PC-3 (cell line): ENCODE measurements at regions not wholly inside any gene's neighbourhood (a gene's known extent, or its start where the extent isn't known, plus 50 kb on each side); places are given as distances from the start of the nearest gene placed in this dataset.
A peak's percentile ranks its signal among the peaks of the same experiment; 100 is the strongest.

Experiments used
- ATAC-seq: fragments of 200-7000 bp; cut with Tn5 transposase; 2 replicates; pipeline ENCODE4 v1.9.1; 2020; ENCODE audit warnings: mild to moderate bottlenecking, moderate library complexity
- BruUV-seq: library from RNA; stranded (reverse); fragments of 400-500 nt; replicated peaks from 2 replicates; lab custom pipeline; 2021; lab: Mats Ljungman, UMichigan
- CTCF ChIA-PET: fragments of 300-600 bp; sonication (Branson Sonifier 250); formaldehyde crosslinking; loops from one replicate; lab custom pipeline; 2022; ENCODE audit warnings: antibody characterized with exemption; lab: Charles Lee
- POLR2A ChIA-PET: fragments of 300-600 bp; sonication (Branson Sonifier 250); formaldehyde crosslinking; loops from one replicate; lab custom pipeline; 2022; ENCODE audit warnings: antibody characterized with exemption; ENCODE audit not compliant: unreplicated experiment; lab: Charles Lee
- DNase-seq: peaks from one replicate; pipeline ENCODE4 v3.0.0-alpha.2; 2015
- H2AFZ ChIP-seq: fragments of 300-600 bp; sonication (generic); 2 replicates; pipeline ENCODE4 v1.6.0; 2016; ENCODE audit warnings: antibody characterized with exemption, low read length
- H3F3A ChIP-seq: fragments of 300-600 bp; sonication (generic); one replicate; pipeline ENCODE4 v1.6.0; 2017; ENCODE audit warnings: antibody characterized with exemption, low read length, control low read depth, mild to moderate bottlenecking; ENCODE audit not compliant: unreplicated experiment
- H3K27ac ChIP-seq: fragments of 300-600 bp; sonication (generic); 2 replicates; pipeline ENCODE4 v1.5.1; 2016; ENCODE audit warnings: mild to moderate bottlenecking, low read length
- H3K27me3 ChIP-seq: fragments of 300-600 bp; sonication (generic); 2 replicates; pipeline ENCODE4 v1.6.1; 2016; ENCODE audit warnings: low read length, mixed read lengths
- H3K36me3 ChIP-seq: fragments of 300-600 bp; sonication (generic); 2 replicates; pipeline ENCODE4 v1.6.1; 2016; ENCODE audit warnings: low read depth, mixed run types, low read length, mixed read lengths
- H3K4me1 ChIP-seq: fragments of 300-600 bp; sonication (generic); 2 replicates; pipeline ENCODE4 v1.5.1; 2016; ENCODE audit warnings: low read length; ENCODE audit not compliant: insufficient read depth
- H3K4me2 ChIP-seq: fragments of 300-600 bp; sonication (generic); 2 replicates; pipeline ENCODE4 v1.6.0; 2016; ENCODE audit warnings: low read length
- H3K4me3 ChIP-seq: fragments of 300-600 bp; sonication (generic); 2 replicates; pipeline ENCODE4 v1.5.1; 2016; ENCODE audit warnings: mild to moderate bottlenecking, low read length, mixed read lengths
- H3K79me2 ChIP-seq: fragments of 300-600 bp; sonication (generic); 2 replicates; pipeline ENCODE4 v1.6.1; 2017; ENCODE audit warnings: low read length, mixed read lengths
- H3K9ac ChIP-seq: fragments of 300-600 bp; sonication (generic); 2 replicates; pipeline ENCODE4 v1.6.0; 2016; ENCODE audit warnings: mild to moderate bottlenecking, low read length
- H3K9me2 ChIP-seq: fragments of 300-600 bp; sonication (generic); replicated peaks from 2 replicates; pipeline ENCODE4 v1.6.1; 2016; ENCODE audit warnings: mixed run types, low read length, mixed read lengths
- H3K9me3 ChIP-seq: fragments of 300-600 bp; sonication (generic); 2 replicates; pipeline ENCODE4 v1.6.1; 2016; ENCODE audit warnings: low read length, mixed read lengths
- H4K20me1 ChIP-seq: fragments of 300-600 bp; sonication (generic); 2 replicates; pipeline ENCODE4 v1.6.1; 2016; ENCODE audit warnings: low read length, mixed read lengths
- EZH2 ChIP-seq: fragments of 300-600 bp; sonication (generic); IDR thresholded peaks from one replicate; pipeline ENCODE4 v1.6.1; 2017; ENCODE audit warnings: antibody characterized with exemption, mild to moderate bottlenecking, low read length; ENCODE audit not compliant: unreplicated experiment
- EZH2phosphoT487 ChIP-seq: fragments of 300-600 bp; sonication (generic); IDR thresholded peaks from 2 replicates; pipeline ENCODE4 v1.6.1; 2018; ENCODE audit warnings: mild to moderate bottlenecking, antibody characterized with exemption, low read length, borderline replicate concordance
- intact Hi-C: fragments of 100-400 bp; cut with micrococcal nuclease; formaldehyde crosslinking; loops from 2 replicates; pipeline ENCODE4 v1.9.0; 2023
- TF ChIP-seq, protein P1 (sequence below): fragments of 300-600 bp; sonication (generic); conservative IDR thresholded peaks from 2 replicates; pipeline ENCODE4 v1.5.1; 2017; ENCODE audit warnings: antibody characterized with exemption, low read depth, mild to moderate bottlenecking, low read length

DNA sequence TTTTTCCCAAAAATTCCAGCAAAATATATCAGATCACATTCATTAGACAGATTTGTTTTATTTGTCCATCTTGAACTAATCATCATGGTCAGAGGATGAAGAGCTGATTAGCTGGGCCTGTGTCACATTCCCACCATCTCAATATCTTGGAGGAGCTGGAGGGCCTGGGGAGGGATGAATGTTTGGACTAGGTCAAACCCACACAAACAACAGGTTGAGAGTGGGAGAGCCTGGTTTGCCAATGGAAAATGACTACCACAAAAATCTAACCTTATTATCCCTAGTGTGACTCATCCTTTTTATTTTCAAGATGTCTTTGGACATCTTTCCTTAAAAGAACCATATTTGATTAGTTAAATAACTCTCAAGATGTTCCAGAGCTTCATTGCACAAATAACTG is 242.4 kb downstream of the OGFRL1 start:
- H3K9me3 ChIP-seq, result no peaks in the 10 kb centered on the region
- no peaks in the 10 kb centered on the region for H3K79me2 ChIP-seq
- H3K9ac ChIP-seq, result no peak overlapping the region
- no peaks in the 10 kb centered on the region for H4K20me1 ChIP-seq
- no peak overlapping the region for H2AFZ ChIP-seq
- ChIA-PET POLR2A (no interaction called here), CTCF (no interaction called here)
- no peak for TF ChIP-seq EZH2
- H3K27ac ChIP-seq, result no peak overlapping the region
- no peak overlapping the region for H3K4me3 ChIP-seq
- H3F3A ChIP-seq, result no peaks in the 10 kb centered on the region
- DNase-seq, result no peak
- no peaks in the 10 kb centered on the region for H3K36me3 ChIP-seq
- no peaks in the 10 kb centered on the region for H3K4me1 ChIP-seq
- H3K4me2 ChIP-seq, result no peak overlapping the region
- no TSS peak for BruUV-seq
- ATAC-seq, result no peak
- no peaks in the 10 kb centered on the region for H3K9me2 ChIP-seq
- H3K27me3 ChIP-seq, result no peaks in the 10 kb centered on the region
- intact Hi-C loops, result loop anchor here (5.0 kb wide), 2 partner anchors 91 to 511 kb away; no protein-coding TSS in a partner anchor

DNA sequence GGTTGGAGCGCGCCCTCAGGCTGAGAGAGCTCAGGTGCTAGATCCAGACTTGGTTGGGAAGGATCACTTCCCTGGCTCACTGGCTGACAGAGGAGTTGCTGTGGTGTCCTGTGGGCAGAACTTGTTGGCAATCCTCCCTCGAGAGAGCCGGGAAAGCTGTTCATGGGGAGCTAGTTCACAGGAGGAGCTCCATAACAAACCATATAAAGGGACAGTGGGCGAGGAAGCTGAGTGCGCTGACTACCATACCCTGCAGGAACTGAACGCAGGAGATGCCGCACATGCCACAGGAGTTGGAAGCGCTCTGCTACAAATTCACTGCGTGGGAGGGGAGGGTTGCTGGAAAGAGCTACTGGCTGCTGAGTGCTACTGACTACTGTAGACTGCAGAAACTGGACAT is 243.2 kb downstream of the OGFRL1 start:
- no peak for TF ChIP-seq EZH2
- no peak for TF ChIP-seq EZH2phosphoT487
- TF ChIP-seq, protein P1, sequence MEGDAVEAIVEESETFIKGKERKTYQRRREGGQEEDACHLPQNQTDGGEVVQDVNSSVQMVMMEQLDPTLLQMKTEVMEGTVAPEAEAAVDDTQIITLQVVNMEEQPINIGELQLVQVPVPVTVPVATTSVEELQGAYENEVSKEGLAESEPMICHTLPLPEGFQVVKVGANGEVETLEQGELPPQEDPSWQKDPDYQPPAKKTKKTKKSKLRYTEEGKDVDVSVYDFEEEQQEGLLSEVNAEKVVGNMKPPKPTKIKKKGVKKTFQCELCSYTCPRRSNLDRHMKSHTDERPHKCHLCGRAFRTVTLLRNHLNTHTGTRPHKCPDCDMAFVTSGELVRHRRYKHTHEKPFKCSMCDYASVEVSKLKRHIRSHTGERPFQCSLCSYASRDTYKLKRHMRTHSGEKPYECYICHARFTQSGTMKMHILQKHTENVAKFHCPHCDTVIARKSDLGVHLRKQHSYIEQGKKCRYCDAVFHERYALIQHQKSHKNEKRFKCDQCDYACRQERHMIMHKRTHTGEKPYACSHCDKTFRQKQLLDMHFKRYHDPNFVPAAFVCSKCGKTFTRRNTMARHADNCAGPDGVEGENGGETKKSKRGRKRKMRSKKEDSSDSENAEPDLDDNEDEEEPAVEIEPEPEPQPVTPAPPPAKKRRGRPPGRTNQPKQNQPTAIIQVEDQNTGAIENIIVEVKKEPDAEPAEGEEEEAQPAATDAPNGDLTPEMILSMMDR, result no peak
- CTCF ChIA-PET, result interaction anchor here (0.6 kb wide), 1 partner anchor 333 kb away, joined by 3 read pairs; no protein-coding TSS in a partner anchor
- no peak for ATAC-seq

DNA sequence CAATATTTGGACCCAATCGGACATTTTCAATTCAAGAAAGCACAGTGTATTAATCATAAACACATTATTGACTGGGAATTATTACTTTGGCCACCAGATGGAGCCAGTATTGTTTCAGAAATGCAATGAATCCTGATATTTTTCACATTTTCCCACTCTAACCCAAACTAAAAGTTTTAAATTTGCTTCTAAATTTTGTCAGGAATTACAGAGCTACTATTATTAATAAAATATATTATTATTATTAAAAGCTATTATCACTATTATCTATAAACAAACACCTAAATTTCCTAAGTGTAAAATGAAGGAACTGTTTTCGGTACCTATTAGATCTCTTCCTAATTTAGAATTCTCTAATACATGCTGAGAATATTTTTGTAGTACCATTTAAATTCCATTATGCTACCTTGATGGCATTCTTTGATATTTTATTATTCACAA is 245.3 kb downstream of the OGFRL1 start:
- no peak overlapping the region for H3K4me2 ChIP-seq
- no peaks in the 10 kb centered on the region for H4K20me1 ChIP-seq
- H2AFZ ChIP-seq, result no peak overlapping the region
- POLR2A ChIA-PET, result no interaction called here
- H3F3A ChIP-seq, result no peaks in the 10 kb centered on the region
- H3K36me3 ChIP-seq, result no peaks in the 10 kb centered on the region
- peaks cover 4% of the 10 kb centered on the region for H3K4me1 ChIP-seq
- DNase-seq (peak; percentile 45), ATAC-seq (no peak)
- CTCF ChIA-PET, result no interaction called here
- no peak overlapping the region for H3K9ac ChIP-seq
- BruUV-seq, result no TSS peak
- no peaks in the 10 kb centered on the region for H3K9me2 ChIP-seq
- TF ChIP-seq EZH2 (no peak), EZH2phosphoT487 (no peak)
- TF ChIP-seq, protein P1, result peak; percentile 48; the same call in 1 of the 2 replicates
- no peaks in the 10 kb centered on the region for H3K9me3 ChIP-seq
- intact Hi-C loops, result loop anchor here (1.0 to 5.0 kb wide), 3 partner anchors 88 to 551 kb away; no protein-coding TSS in a partner anchor
- H3K27me3 ChIP-seq, result no peaks in the 10 kb centered on the region
- no peak overlapping the region for H3K4me3 ChIP-seq
- no peaks in the 10 kb centered on the region for H3K79me2 ChIP-seq
- no peak overlapping the region for H3K27ac ChIP-seq

More for the DNA sequence above, 243.2 kb downstream of the OGFRL1 start:
- POLR2A ChIA-PET, result no interaction called here
- H3K4me2 ChIP-seq, result no peak overlapping the region
- no peaks in the 10 kb centered on the region for H3F3A ChIP-seq
- no peaks in the 10 kb centered on the region for H3K9me2 ChIP-seq
- no peak overlapping the region for H3K9ac ChIP-seq
- no peak for DNase-seq
- no TSS peak for BruUV-seq
- H3K36me3 ChIP-seq, result no peaks in the 10 kb centered on the region
- no peaks in the 10 kb centered on the region for H3K27me3 ChIP-seq
- H3K9me3 ChIP-seq, result no peaks in the 10 kb centered on the region
- no peaks in the 10 kb centered on the region for H3K4me1 ChIP-seq
- H2AFZ ChIP-seq, result no peak overlapping the region
- H4K20me1 ChIP-seq, result no peaks in the 10 kb centered on the region
- H3K27ac ChIP-seq, result no peak overlapping the region
- intact Hi-C loops, result loop anchor here (5.0 kb wide), 2 partner anchors 90 to 510 kb away; no protein-coding TSS in a partner anchor
- H3K79me2 ChIP-seq, result no peaks in the 10 kb centered on the region
- no peak overlapping the region for H3K4me3 ChIP-seq
